ENCODE measurements at regions not wholly inside any gene's neighbourhood (a gene's known extent, or its start where the extent isn't known, plus 50 kb on each side); places are given as distances from the start of the nearest gene placed in this dataset.

- DNase-seq (ENCODE audit: low spot score) = no peak
These were observed 206.8 kb upstream of the SP4 start for GRCh38 chr7:21221130-21221529.

- no peak for DNase-seq (ENCODE audit: low spot score)
These were observed 189.3 kb upstream of the SP4 start for GRCh38 chr7:21238400-21239116.

- no peak for DNase-seq (ENCODE audit: low spot score)
These were observed 184.6 kb upstream of the SP4 start for GRCh38 chr7:21243265-21243664.

- peak; percentile 33 for DNase-seq (ENCODE audit: low spot score)
These were observed 176.6 kb upstream of the SP4 start for GRCh38 chr7:21251151-21251800.

- peak; percentile 71 for DNase-seq (ENCODE audit: low spot score)
These were observed 173.9 kb upstream of the SP4 start for GRCh38 chr7:21253740-21254687.

GRCh38 chr7:21256310-21256877 is 171.5 kb upstream of the SP4 start:
- DNase-seq (ENCODE audit: low spot score) = peak; percentile 63

- no peak for DNase-seq (ENCODE audit: low spot score)
These were observed 166.9 kb upstream of the SP4 start for GRCh38 chr7:21260939-21261338.

- DNase-seq (ENCODE audit: low spot score) = peak; percentile 22
These were observed 166.0 kb upstream of the SP4 start for GRCh38 chr7:21261627-21262594.

GRCh38 chr7:21269021-21269420 is 158.9 kb upstream of the SP4 start:
- DNase-seq (ENCODE audit: low spot score) = no peak

- DNase-seq (ENCODE audit: low spot score) = no peak
These were observed 151.3 kb upstream of the SP4 start for GRCh38 chr7:21276471-21277035.

- DNase-seq (ENCODE audit: low spot score) = no peak
These were observed 148.9 kb upstream of the SP4 start for GRCh38 chr7:21278944-21279343.

GRCh38 chr7:21281193-21281592 is 146.7 kb upstream of the SP4 start:
- DNase-seq (ENCODE audit: low spot score) = no peak

- DNase-seq (ENCODE audit: low spot score) = no peak
These were observed 134.1 kb upstream of the SP4 start for GRCh38 chr7:21293771-21294170.

- DNase-seq (ENCODE audit: low spot score) = no peak
These were observed 128.1 kb upstream of the SP4 start for GRCh38 chr7:21299766-21300165.

GRCh38 chr7:21300692-21301091 is 127.2 kb upstream of the SP4 start:
- DNase-seq (ENCODE audit: low spot score) = no peak

GRCh38 chr7:21304808-21305375 is 123.0 kb upstream of the SP4 start:
- no peak for DNase-seq (ENCODE audit: low spot score)

GRCh38 chr7:21305455-21306235 is 122.2 kb upstream of the SP4 start:
- no peak for DNase-seq (ENCODE audit: low spot score)

GRCh38 chr7:21314954-21315353 is 112.9 kb upstream of the SP4 start:
- no peak for DNase-seq (ENCODE audit: low spot score)

Data from LoVo (cell line).